ENCODE measurements at regions not wholly inside any gene's neighbourhood (a gene's known extent, or its start where the extent isn't known, plus 50 kb on each side); places are given as distances from the start of the nearest gene placed in this dataset.

GRCh38 chr13:75165543-75166230 lies 316.3 kb downstream of the TBC1D4 start (continued):
- no peak for TF ChIP-seq REST (IDR thresholded peaks at IDR 0.05; ENCODE audit: unreplicated experiment)
- no peak for TF ChIP-seq ETS1 (IDR thresholded peaks at IDR 0.05)
- TF ChIP-seq EZH2 (IDR thresholded peaks at IDR 0.05; ENCODE audit: low read depth, unreplicated experiment) = no peak
- TF ChIP-seq CREB1 (CRISPR knock-in tag; IDR thresholded peaks at IDR 0.05; ENCODE audit: low read depth) = no peak
- TF ChIP-seq EZH2phosphoT487 (IDR thresholded peaks at IDR 0.05; ENCODE audit: unreplicated experiment) = no peak
- no peak for TF ChIP-seq NANOG (IDR thresholded peaks at IDR 0.05; ENCODE audit: borderline replicate concordance)

GRCh38 chr13:75161804-75162203 lies 320.2 kb downstream of the TBC1D4 start:
- 0 out of 2 replicates have a peak, but pooled peaks cover 6% of the 10 kb centered on the region for H3K4me1 ChIP-seq (ENCODE audit: insufficient read depth)
- H3K4me3 Mint-ChIP-seq = no peak overlapping the region
- no peaks in the 10 kb centered on the region for H3K27me3 ChIP-seq (ENCODE audit: insufficient read depth)
- H3K4me1 Mint-ChIP-seq = peaks cover 18% of the 10 kb centered on the region
- H4K20me1 ChIP-seq (replicated peaks; ENCODE audit: insufficient read depth) = no peaks in the 10 kb centered on the region
- no peak overlapping the region for H3K4me3 ChIP-seq
- DNase-seq (ENCODE audit: low spot score) = peak; percentile 13
- H3K79me2 ChIP-seq (replicated peaks; ENCODE audit: insufficient read depth) = no peaks in the 10 kb centered on the region
- 0 out of 2 replicates have a peak overlapping the region, but pooled peaks have one; percentile 63 for H3K27ac Mint-ChIP-seq
- H3K27me3 Mint-ChIP-seq (ENCODE audit: insufficient read depth, low read depth, poor library complexity) = peaks cover 2% of the 10 kb centered on the region
- no peak overlapping the region for H3K27ac ChIP-seq (ENCODE audit: low read depth)
- H3K36me3 Mint-ChIP-seq (ENCODE audit: low read depth) = no peaks in the 10 kb centered on the region
- H2AFZ ChIP-seq = no peak overlapping the region
- H3K9me3 Mint-ChIP-seq = no peaks in the 10 kb centered on the region; the same call in 2 of the 3 replicates
- H3K9me2 ChIP-seq (ENCODE audit: insufficient read depth) = 0 out of 2 replicates have a peak, but pooled peaks cover 2% of the 10 kb centered on the region
- H3K36me3 ChIP-seq (ENCODE audit: insufficient read depth) = no peaks in the 10 kb centered on the region
- H3F3A ChIP-seq (replicated peaks; ENCODE audit: low read depth) = no peaks in the 10 kb centered on the region
- no peak overlapping the region for H3K4me2 ChIP-seq
- peak; percentile 95 for ATAC-seq
- no peak for TF ChIP-seq STAT1 (IDR thresholded peaks at IDR 0.05; ENCODE audit: unreplicated experiment)
- TF ChIP-seq ZNF331 (CRISPR knock-in tag; IDR thresholded peaks at IDR 0.05; ENCODE audit: low read depth) = no peak
- no peak for TF ChIP-seq JUNB (IDR thresholded peaks at IDR 0.05; ENCODE audit: unreplicated experiment)
- TF ChIP-seq EZH2phosphoT487 (IDR thresholded peaks at IDR 0.05; ENCODE audit: unreplicated experiment) = no peak
- TF ChIP-seq ZNF462 (CRISPR knock-in tag; IDR thresholded peaks at IDR 0.05) = no peak
- no peak for TF ChIP-seq REST (IDR thresholded peaks at IDR 0.05; ENCODE audit: unreplicated experiment)
